22Rv1 (cell line): ENCODE measurements at regions not wholly inside any gene's neighbourhood (a gene's known extent, or its start where the extent isn't known, plus 50 kb on each side); places are given as distances from the start of the nearest gene placed in this dataset.
"Not testable (repeated sequence)": the region's sequence is repeated elsewhere in the genome, so short reads cannot be mapped to it uniquely, and the experiment has no call there.

Source experiments
- CTCF ChIP-seq: fragments of 450-650 bp; IDR thresholded peaks from 2 replicates; pipeline ENCODE4 v1.5.1; 2017; ENCODE audit warnings: mild to moderate bottlenecking
- ZFX ChIP-seq: fragments of 450-650 bp; IDR thresholded peaks from 2 replicates; pipeline ENCODE4 v1.6.1; 2017; ENCODE audit warnings: antibody characterized with exemption, borderline replicate concordance

GRCh38 chr11:49780791-49781190 is 171.4 kb upstream of the OR4C13 start:
- TF ChIP-seq CTCF, ZFX: not testable (repeated sequence)
